ENCODE measurements at regions not wholly inside any gene's neighbourhood (a gene's known extent, or its start where the extent isn't known, plus 50 kb on each side); places are given as distances from the start of the nearest gene placed in this dataset.

- TF ChIP-seq CTCF (IDR thresholded peaks at IDR 0.05 in 4 of 5, conservative IDR thresholded peaks at IDR 0.05 in 1 of 5) (no peak), POLR2A (IDR thresholded peaks at IDR 0.05) (no peak)
Observed at GRCh38 chr12:88896958-88897357, 316.7 kb upstream of the KITLG start.
